H1 (cell line): ENCODE measurements at regions not wholly inside any gene's neighbourhood (a gene's known extent, or its start where the extent isn't known, plus 50 kb on each side); places are given as distances from the start of the nearest gene placed in this dataset.

Experiments used
- NANOG ChIP-seq: IDR thresholded peaks from 2 replicates; pipeline ENCODE4 v1.6.1; 2011; ENCODE audit warnings: low read length, low read depth, mild to moderate bottlenecking, inconsistent platforms; ENCODE audit not compliant: insufficient read depth, poor library complexity, severe bottlenecking

- no peak for TF ChIP-seq NANOG
Measured at GRCh38 chr2:118706371-118706770, 141.1 kb downstream of the EN1 start (continued).
